MM.1S (cell line): ENCODE measurements at regions not wholly inside any gene's neighbourhood (a gene's known extent, or its start where the extent isn't known, plus 50 kb on each side); places are given as distances from the start of the nearest gene placed in this dataset.
A peak's percentile ranks its signal among the peaks of the same experiment; 100 is the strongest.

Source experiments
- DNase-seq: peaks from one replicate; pipeline ENCODE4 v3.0.0-alpha.2; 2015
- H2AFZ ChIP-seq: fragments of 300-600 bp; sonication (generic); 2 replicates; pipeline ENCODE4 v1.6.0; 2016; ENCODE audit warnings: antibody characterized with exemption, low read length
- H3F3A ChIP-seq: fragments of 300-600 bp; sonication (generic); 2 replicates; pipeline ENCODE4 v1.6.1; 2016; ENCODE audit warnings: mild to moderate bottlenecking, antibody characterized with exemption, low read length, moderate library complexity, mixed read lengths; ENCODE audit not compliant: insufficient read depth
- H3K27ac ChIP-seq: fragments of 300-600 bp; sonication (generic); 2 replicates; pipeline ENCODE4 v1.5.1; 2016; ENCODE audit warnings: mild to moderate bottlenecking, low read length
- H3K27me3 ChIP-seq: fragments of 300-600 bp; sonication (generic); replicated peaks from 2 replicates; pipeline ENCODE4 v1.6.0; 2016; ENCODE audit warnings: low read length; ENCODE audit not compliant: insufficient read depth
- H3K36me3 ChIP-seq: fragments of 300-600 bp; sonication (generic); replicated peaks from 2 replicates; pipeline ENCODE4 v1.6.1; 2016; ENCODE audit warnings: mild to moderate bottlenecking, low read length, mixed read lengths; ENCODE audit not compliant: insufficient read depth
- H3K4me1 ChIP-seq: fragments of 300-600 bp; sonication (generic); 2 replicates; pipeline ENCODE4 v1.6.1; 2016; ENCODE audit warnings: low read length, mixed read lengths
- H3K4me2 ChIP-seq: fragments of 300-600 bp; sonication (generic); 2 replicates; pipeline ENCODE4 v1.6.0; 2016; ENCODE audit warnings: low read depth, low read length
- H3K4me3 ChIP-seq: fragments of 300-600 bp; sonication (generic); 2 replicates; pipeline ENCODE4 v1.5.1; 2016; ENCODE audit warnings: low read length, mixed read lengths
- H3K79me2 ChIP-seq: fragments of 300-600 bp; sonication (generic); 2 replicates; pipeline ENCODE4 v1.6.1; 2016; ENCODE audit warnings: mixed run types, low read length, mixed read lengths
- H3K9ac ChIP-seq: fragments of 300-600 bp; sonication (generic); 2 replicates; pipeline ENCODE4 v1.6.1; 2016; ENCODE audit warnings: low read length, mixed read lengths
- H3K9me2 ChIP-seq: fragments of 300-600 bp; sonication (generic); replicated peaks from 2 replicates; pipeline ENCODE4 v1.6.1; 2016; ENCODE audit warnings: mild to moderate bottlenecking, low read length, mixed read lengths; ENCODE audit not compliant: insufficient read depth
- H3K9me3 ChIP-seq: fragments of 300-600 bp; sonication (generic); replicated peaks from 2 replicates; pipeline ENCODE4 v1.6.1; 2016; ENCODE audit warnings: mild to moderate bottlenecking, low read length, mixed read lengths; ENCODE audit not compliant: insufficient read depth
- H4K20me1 ChIP-seq: fragments of 300-600 bp; sonication (generic); 2 replicates; pipeline ENCODE4 v1.6.1; 2016; ENCODE audit warnings: mild to moderate bottlenecking, low read length, moderate library complexity, mixed read lengths; ENCODE audit not compliant: insufficient read depth
- CTCF ChIP-seq: fragments of 300-600 bp; sonication (generic); IDR thresholded peaks from 2 replicates; pipeline ENCODE4 v1.5.1; 2016; ENCODE audit warnings: antibody characterized with exemption, low read length, mixed read lengths
- EZH2 ChIP-seq: fragments of 300-600 bp; sonication (generic); optimal IDR thresholded peaks from 2 replicates; pipeline ENCODE3; 2017; ENCODE audit warnings: low read depth, mild to moderate bottlenecking, antibody characterized with exemption, low read length, mixed read lengths
- EZH2phosphoT487 ChIP-seq: fragments of 300-600 bp; sonication (generic); IDR thresholded peaks from 2 replicates; pipeline ENCODE4 v1.6.1; 2018; ENCODE audit warnings: antibody characterized with exemption, low read length

DNA sequence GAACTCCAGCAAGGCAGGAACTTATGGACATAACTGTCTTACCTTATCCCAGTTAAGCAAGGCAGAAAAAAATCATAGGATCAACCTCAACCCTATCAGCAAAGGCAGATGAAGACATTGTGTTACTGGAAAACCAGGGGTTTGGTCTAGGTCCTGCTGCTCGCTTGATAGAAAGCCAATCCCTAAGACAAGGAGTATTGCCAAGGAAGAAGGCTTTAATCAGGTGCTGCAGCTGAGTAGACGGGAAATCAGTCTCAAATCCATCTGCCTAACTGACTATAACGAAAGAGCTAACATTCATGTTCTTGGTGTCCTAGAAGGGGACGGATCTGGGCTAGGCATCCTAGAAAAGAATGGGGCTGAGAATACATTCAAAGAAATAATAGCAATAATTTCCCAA, 1158.7 kb upstream of the CNTN5 start:
- TF ChIP-seq EZH2, result no peak
- TF ChIP-seq EZH2phosphoT487, result no peak
- TF ChIP-seq CTCF, result no peak
- Histone ChIP-seq H3K79me2 (no peaks in the 10 kb centered on the region), H3K27ac (no peak overlapping the region), H3K36me3 (no peaks in the 10 kb centered on the region), H3K4me2 (no peak overlapping the region), H3K4me1 (peaks cover 34% of the 10 kb centered on the region), H4K20me1 (no peaks in the 10 kb centered on the region), H3K4me3 (no peak overlapping the region), H3K9me3 (no peaks in the 10 kb centered on the region), H3K9me2 (no peaks in the 10 kb centered on the region), H3K9ac (no peak overlapping the region), H2AFZ (no peak overlapping the region), H3K27me3 (no peaks in the 10 kb centered on the region), H3F3A (no peaks in the 10 kb centered on the region; the same call in 1 of the 2 replicates)
- DNase-seq, result no peak

DNA sequence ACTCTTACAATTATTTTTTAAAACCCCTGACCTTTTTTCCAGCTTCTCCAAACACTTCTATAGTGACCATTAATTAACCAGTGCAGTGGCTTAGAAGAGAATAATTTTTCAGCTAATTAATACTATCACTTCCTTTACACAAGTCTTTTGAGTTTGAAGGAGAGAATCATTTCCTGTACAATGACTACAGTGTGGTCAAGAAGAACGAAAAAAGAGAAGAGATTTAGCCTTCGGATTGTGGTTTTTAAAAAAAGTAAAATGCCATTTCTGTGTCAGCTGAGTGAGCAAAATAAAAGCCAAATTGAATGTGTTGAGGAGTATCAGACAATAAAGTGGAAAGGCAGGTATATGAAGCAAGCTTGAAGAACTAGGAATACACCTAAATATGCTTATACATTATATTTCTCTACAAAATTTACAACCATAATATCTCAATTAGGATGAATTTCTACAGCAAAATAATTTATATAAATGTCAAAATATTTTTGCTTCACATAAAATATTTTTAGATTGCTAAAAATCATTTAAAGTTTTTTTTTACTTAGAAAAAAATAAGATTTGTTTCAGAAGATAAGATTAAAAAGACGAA, 1155.2 kb upstream of the CNTN5 start:
- no peaks in the 10 kb centered on the region for H3K79me2 ChIP-seq
- H3K4me1 ChIP-seq, result peaks cover 23% of the 10 kb centered on the region
- TF ChIP-seq CTCF (no peak), EZH2 (no peak), EZH2phosphoT487 (no peak)
- peak overlapping the region; percentile 17; the same call in 1 of the 2 replicates for H3K27ac ChIP-seq
- no peaks in the 10 kb centered on the region for H3K9me3 ChIP-seq
- no peaks in the 10 kb centered on the region for H3K9me2 ChIP-seq
- H3K4me3 ChIP-seq, result no peak overlapping the region
- H3K36me3 ChIP-seq, result no peaks in the 10 kb centered on the region
- peak; percentile 74 for DNase-seq
- peak overlapping the region; percentile 6; the same call in 1 of the 2 replicates for H3K4me2 ChIP-seq
- no peaks in the 10 kb centered on the region for H3K27me3 ChIP-seq
- H4K20me1 ChIP-seq, result no peaks in the 10 kb centered on the region
- H3K9ac ChIP-seq, result no peak overlapping the region
- no peak overlapping the region for H2AFZ ChIP-seq
- H3F3A ChIP-seq, result no peaks in the 10 kb centered on the region; the same call in 1 of the 2 replicates

GRCh38 chr11:97871816-97872215, 1148.9 kb upstream of the CNTN5 start:
- H3K9ac ChIP-seq, result no peak overlapping the region
- H3K4me3 ChIP-seq, result no peak overlapping the region
- H3K27me3 ChIP-seq, result no peaks in the 10 kb centered on the region
- no peaks in the 10 kb centered on the region for H3K9me2 ChIP-seq
- DNase-seq, result peak; percentile 52
- TF ChIP-seq CTCF, result no peak
- TF ChIP-seq EZH2phosphoT487, result no peak
- H3K27ac ChIP-seq, result peak overlapping the region; percentile 31; the same call in 1 of the 2 replicates
- no peaks in the 10 kb centered on the region for H3K9me3 ChIP-seq
- no peaks in the 10 kb centered on the region for H3K79me2 ChIP-seq
- H3K36me3 ChIP-seq, result no peaks in the 10 kb centered on the region
- no peaks in the 10 kb centered on the region for H3F3A ChIP-seq
- H3K4me1 ChIP-seq, result peaks cover 16% of the 10 kb centered on the region
- no peaks in the 10 kb centered on the region for H4K20me1 ChIP-seq
- H3K4me2 ChIP-seq, result peak overlapping the region; percentile 32
- peak overlapping the region; percentile 55 for H2AFZ ChIP-seq
